Urothelium cell line (cell line): ENCODE measurements at regions not wholly inside any gene's neighbourhood (a gene's known extent, or its start where the extent isn't known, plus 50 kb on each side); places are given as distances from the start of the nearest gene placed in this dataset.
A peak's percentile ranks its signal among the peaks of the same experiment; 100 is the strongest.

ENCODE experiments used
- DNase-seq: peaks from one replicate; pipeline ENCODE4 v3.0.0; 2011; ENCODE audit warnings: low spot score, mixed read lengths
- FAIRE-seq: peaks from 2 replicates; lab custom pipeline; 2011; peaks lifted over from hg19 to GRCh38; lab: Jason Lieb, UNC

DNA sequence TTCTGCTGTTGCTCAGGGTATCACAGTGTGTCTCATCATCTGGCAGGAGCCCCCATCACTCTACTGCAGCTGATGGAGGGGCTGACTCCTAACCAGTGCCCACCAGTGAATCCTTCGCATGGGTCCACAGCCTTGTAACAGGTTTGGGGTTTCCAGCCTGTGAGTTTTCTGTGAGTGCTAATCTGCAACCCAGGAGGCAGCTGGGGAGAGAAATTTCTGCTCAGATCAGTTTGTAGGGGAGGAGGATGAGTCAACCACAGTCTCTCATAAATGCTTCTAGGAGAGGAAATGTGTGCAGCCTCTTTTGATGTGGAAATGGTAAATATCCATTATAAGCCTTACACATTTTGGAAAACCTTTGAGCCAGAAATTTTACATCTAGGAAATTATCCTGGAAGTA lies 871.3 kb downstream of the AACS start:
- no peak for DNase-seq
- no peak for FAIRE-seq

DNA sequence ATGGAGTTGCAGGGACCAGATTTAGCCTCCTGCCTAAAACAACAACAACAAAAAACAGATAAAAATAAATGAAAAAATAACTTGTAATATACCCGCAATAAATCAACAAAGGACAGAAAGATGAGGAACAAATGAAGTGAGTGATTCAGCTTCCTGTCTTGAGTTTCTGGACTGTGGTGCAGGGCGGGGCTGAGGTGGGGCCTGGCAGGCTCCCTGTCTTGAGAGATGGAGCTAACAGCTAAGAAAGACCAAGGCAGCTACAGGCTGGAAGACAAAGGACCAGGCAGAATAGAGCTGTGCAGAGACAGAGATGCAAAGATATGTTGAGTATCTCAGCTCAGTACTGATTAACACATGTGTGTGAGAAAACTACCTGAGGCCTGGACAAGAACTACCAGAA lies 879.2 kb downstream of the AACS start:
- FAIRE-seq = no peak
- DNase-seq = no peak

DNA sequence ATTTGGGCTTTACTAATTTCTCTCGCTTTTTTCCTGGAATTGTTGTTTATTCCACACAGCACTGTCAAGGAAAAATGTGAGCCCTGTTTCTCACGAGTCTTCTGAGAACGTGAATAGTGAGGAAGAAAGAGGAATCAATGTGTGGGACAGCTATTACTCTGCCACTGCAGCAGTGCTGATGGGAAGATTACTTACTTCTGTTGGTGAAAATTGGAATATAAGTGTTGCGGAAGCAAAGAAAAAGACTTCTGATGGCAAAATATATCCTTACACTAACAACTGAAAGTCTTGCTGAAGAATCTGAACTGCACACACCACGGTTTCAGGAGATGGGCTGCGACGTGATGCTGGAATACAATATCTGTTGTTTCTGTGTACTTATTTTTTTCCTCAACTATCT lies 884.2 kb downstream of the AACS start:
- FAIRE-seq (no peak), DNase-seq (no peak)

DNA sequence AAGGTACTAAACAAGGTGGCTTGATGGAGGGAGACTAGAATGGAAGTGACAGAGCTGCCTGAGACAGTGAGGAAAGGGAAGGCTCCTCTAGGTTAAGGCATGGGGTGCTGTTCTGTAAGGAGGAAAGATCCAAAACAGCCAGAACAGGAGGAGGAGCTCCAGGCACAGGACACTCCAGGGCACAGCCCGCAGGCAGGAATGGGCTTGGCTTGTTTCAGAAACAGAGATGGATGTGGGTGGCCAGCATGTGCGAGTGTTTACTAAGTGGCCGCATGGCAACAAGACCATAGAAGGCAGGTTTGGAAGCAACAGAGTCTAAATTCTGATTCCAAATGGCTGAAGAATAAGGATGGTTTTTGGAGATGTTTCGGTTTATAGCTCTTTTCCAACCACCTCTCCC lies 889.1 kb downstream of the AACS start:
- FAIRE-seq (no peak), DNase-seq (no peak)

DNA sequence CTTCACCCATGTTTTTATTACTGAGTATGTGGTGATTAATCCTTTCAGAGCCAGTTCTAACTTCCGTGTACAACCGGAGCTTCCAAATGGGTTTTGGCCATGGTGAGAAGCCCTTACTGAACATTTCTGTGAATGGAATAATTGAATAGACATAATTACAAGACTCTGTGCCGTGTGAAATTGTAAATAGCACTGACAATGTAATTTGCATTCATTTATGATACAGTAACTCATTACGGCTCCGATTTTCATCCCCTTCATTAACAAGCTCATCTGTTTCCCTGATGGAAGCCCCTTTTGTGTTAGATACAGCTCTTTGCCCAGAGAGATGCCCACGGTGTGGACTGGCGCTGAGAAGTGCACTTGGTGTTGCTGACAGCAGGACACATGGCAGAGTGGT lies 891.0 kb downstream of the AACS start:
- FAIRE-seq = no peak
- no peak for DNase-seq

DNA sequence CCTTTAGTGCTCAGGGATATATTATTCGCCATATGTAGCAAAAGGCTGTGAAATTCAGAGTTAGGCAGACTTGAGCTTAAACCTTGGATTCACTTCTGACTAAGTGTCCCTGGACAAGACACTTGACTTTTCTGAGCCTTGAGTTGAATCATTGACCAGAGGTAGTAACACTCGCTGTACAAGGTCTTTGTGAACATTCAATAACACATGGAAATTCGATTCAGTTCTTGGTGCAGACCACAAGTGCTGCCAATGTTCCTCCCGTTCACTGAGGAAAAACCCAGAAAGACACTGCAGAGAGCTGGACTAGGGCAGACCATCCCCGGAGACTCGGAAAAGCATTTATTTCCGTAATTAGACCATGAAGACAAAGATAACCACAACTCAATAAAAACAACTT lies 901.4 kb downstream of the AACS start:
- no peak for FAIRE-seq
- DNase-seq = no peak

DNA sequence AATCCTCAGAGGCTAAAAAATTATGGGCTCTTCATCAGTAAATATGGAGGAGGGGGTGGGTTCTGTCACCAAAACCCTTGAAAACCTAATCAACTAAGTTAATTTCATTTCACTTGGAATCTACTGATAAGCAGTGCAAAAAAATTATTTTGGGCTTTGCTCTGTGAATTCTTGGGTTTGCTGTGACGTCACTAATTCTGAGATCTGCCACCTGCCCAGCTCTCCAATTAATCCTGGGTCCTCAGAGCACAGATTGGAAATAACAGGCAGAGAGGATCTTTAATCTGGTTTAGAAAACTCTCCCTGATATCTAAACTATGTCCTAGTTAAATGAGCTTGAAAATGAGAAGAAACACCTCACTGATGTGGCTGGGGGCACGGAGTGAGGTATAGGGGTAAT lies 903.2 kb downstream of the AACS start:
- FAIRE-seq (no peak), DNase-seq (no peak)

DNA sequence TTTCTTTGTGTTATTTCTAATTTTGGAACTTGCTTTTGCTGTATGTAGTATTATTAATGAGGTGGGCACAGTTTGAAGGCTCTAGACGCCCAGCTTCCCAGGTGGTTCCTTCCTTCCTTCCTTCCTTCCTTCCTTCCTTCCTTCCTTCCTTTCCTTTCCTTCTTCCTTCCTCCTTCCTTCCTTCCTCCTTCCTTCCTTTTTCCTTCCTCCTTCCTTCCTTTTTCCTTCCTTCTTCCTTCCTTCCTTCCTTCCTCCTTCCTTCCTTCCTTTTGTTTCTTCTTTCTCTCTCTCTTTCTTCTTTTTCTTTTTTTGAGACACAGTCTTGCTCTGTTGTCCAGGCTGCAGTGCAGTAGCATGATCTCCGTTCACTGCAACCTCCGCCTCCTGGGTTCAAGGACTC lies 906.7 kb downstream of the AACS start:
- FAIRE-seq = no peak

DNA sequence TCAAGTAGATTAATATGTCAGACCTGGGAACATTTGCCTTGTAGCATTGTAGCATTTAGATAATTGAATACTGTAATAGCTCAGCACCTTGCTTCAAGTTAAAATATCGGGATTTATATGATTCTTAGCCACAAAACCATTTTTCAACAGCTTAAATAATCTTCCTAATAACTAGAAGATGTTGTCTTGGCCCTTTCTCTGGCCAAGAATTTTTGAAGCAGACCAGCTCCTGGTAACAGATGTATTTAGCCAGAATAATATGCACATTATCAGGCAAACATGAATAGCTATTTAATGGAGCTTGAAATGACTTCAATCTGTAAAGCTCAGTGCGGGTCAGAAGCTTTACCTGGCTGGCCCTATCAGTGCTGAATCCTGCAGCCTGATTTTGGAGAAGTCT lies 913.1 kb downstream of the AACS start:
- no peak for DNase-seq
- FAIRE-seq = no peak

More for the DNA sequence above, 906.7 kb downstream of the AACS start:
- no peak for DNase-seq

DNA sequence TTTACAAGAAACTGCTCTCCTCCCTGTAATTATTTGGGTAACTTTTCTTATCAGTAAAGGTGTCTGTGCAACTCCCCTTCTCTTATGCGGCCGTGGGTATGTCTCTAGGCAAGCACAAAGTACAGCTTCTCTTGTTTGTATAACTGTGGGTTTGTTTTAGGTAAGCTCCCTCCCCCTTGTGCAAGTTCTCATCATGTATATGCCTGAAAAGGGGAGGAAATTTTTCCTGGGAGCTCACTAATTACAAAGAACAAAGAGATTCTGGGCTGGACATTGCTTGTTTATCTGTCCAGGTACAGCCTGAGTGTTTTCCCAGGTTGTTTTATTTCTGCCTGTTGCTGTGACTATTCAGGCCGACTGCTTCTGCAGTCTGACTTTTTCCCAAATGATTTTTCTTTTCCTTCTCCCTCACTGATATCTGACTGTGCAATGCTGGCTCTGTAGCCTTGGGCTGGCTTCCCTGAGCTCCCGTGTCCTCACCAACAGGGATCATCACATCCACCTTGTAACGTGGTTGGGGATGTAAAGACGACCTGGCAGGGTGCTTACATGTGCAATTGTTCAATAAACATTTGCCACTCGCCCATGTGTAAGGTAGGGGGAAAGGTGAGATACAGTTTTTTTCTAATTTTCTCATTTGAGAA lies 916.5 kb downstream of the AACS start:
- DNase-seq (no peak), FAIRE-seq (no peak)

DNA sequence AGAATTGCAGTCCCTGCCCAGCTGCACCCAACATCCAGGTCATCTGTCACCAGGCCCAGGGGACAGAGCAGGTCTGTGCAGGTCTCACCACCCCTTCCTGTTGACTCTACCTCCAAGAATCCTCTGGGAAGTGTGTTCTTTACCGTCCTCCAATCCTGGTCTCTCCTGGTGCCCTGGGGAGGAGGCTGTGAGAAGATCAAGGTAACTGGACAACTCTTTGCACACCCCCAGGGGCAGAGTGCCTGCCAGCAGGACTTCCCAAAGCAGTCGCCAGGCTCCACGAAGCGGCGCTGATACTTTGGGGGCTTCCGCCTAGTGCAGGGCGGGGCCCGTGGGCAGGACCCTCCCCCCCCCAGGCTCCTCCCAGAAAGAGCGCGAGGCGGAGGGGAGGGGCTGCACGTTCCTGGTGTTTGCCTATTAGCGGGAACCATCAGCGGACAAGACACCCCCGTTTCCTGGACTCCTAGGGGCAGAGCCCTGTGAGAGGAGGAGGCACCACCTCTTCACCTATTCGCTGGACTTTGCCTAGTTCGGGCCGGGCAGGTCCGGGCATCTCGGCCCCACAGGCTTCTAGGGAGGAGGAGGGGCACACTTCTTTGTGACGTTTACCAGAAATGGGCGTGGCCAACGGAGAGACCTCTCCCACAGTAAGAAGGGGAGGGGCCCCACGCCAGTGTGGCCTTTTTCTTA lies 918.0 kb downstream of the AACS start:
- peak; percentile 32 for FAIRE-seq
- DNase-seq = peak; percentile 87

DNA sequence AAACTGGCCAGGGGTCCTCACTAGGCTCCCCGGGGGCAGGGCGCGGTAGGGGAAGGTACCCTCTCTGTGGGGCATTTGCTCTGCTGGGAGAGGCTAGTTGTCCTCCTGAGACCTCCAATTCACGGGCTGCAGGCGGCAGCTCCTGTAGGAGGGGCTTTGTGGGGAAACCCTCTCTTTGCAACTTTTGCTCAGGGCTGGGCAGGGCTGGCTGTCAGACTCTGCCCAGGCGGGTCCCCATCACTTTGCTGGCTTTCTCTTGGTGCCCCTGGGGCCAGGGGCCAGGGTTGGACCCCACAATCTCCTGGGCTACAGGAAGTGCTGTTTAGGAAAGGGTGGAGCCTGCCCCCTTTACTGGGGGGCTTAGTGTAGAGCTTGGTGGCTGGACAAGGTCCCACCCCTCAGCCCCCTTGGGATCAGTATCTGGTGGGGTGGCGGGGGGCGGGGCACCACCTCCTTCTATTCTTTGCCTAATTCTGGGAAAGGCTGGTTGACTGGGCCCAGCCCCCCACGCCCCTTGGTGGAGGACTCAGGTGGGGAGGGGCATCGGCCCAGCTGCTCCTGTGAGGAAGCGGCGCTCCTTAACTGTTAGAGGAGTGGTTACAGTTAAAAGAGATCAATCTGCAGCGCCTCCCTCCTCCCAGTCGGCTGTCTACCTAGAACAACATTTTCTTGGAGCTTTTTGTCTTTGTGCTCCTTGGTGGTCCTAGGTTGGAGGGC lies 918.7 kb downstream of the AACS start:
- FAIRE-seq (no peak), DNase-seq (peak; percentile 59)

DNA sequence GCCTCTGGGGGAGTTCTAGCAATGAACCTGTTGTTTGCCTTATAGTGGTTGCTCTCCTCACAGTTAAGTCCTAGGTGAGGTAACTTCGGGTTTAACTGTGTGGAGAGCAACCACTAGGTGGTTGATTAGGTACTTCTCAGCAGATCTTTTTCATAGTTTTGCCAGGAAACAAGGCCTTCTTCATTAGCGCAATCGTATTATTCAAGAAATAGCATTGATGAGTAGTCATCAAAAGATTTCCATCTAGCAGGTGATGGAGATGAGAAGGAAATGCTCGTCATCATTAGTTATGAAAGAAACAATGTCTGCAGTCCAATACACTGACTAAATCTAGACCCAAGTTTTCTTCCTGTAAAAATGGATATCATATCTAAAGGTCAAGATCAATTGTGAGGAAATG lies 923.3 kb downstream of the AACS start:
- no peak for FAIRE-seq
- DNase-seq = no peak

DNA sequence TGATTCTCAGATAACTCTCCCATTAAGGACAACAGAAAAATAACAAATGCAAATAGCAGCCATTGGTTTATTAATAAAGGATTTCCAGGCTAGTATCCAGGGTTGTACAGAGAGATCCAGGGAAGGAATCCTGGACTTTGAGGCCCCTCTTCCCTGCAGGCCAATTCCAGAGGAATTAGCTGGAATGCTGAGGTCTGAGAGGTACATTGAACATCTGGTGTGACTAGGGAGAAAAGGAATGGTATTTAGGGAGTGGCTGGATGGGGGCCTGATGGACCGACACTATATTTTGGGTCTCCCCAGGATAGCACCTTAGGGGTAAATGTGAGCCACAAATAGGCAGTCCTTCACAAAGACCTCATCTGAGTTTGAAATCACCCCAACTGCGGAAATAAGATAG lies 924.5 kb downstream of the AACS start:
- peak; percentile 15 for DNase-seq
- FAIRE-seq = no peak

DNA sequence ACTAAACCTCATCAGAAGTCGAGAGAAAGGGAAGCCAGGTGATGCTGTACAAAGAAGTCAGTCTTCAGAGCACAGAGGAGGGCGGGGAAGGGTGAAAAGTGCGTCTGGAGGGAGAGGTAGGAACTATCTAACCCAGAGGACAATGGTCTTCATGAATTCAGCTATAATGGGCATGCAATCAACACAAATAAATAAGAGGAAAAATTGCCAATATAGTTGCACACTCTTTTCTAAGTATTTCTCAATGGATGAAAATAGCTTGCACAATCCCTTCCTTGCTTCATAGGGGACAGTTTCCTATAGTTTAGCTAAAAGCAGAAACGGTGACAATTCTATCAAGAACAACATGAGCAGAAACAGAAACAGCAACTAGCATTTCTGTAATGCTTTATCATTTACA lies 931.2 kb downstream of the AACS start:
- no peak for FAIRE-seq
- DNase-seq = no peak

DNA sequence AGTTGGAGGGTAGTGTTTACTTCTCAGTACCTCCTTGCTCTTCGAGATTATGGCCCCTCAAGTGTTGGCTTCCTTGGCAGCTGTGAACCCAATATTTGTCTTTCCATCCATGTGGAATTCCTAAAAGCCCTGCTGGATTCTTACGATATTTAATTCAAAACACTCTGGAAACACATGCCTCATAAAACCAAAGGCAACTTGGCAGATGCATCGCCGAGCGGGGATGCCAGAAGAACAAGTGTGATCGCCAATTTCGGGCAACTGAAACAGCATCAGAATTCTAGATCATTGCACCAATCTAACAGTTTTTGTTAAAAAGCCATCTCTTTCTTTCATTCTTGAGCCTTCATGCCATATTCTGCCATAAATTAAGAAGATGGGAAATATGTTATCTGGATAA lies 934.4 kb downstream of the AACS start:
- FAIRE-seq (no peak), DNase-seq (no peak)

DNA sequence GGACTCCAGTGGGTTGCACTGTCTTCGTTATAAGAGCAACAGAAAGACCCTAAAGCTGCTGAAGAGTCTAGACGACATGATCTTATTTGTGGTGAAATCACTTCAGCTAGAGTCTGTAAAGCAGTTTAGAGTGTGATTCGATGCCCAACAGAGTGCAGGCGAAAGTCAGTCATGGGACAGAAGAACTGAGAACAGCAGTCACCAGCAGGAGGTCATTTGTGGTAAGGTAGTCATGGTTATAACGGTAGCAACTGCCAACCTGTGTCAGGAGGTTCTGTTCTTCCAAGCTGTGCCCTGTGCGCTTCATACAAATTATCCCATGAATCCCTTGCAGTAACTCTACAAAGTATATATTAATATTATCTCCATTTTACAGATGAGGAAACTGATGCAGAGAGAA lies 954.1 kb downstream of the AACS start:
- DNase-seq = no peak
- no peak for FAIRE-seq

DNA sequence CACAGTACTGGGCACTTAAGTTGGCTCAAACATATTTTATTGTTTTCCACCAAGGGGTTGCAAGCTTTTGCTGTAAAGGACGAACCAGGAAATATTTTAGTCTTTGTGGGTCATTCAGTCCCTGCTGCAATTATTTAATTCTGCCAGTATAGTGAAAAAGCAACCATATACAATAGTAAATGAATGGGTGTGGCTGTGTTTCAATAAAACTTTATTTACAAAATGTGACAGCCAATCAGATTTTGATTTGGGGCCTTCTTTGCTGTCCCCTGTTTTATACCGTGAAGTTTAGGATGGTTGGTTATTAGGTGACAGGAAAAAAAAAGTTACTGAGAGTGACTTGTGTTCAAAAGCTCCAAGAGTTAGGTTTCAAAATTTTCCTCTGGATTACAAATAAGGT lies 956.4 kb downstream of the AACS start:
- DNase-seq (no peak), FAIRE-seq (no peak)

DNA sequence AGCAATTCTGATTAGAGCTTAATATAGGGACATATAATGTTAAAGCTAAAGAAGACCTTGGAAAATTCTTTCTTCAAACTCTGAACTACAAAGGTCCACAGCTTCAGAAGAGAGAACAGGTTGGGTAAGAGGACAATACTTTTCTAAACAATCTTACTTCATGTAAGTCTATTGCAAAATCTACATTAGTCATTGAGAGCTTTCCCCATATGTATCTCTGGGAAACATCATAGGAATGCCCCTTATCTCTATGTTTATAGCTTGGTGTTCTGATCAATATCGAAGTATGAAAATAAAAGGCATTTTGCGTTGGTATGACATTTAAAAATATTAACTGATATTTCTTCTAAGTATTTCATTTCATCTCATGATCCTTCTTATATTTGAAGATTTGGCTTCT lies 962.6 kb downstream of the AACS start:
- DNase-seq (no peak), FAIRE-seq (no peak)

DNA sequence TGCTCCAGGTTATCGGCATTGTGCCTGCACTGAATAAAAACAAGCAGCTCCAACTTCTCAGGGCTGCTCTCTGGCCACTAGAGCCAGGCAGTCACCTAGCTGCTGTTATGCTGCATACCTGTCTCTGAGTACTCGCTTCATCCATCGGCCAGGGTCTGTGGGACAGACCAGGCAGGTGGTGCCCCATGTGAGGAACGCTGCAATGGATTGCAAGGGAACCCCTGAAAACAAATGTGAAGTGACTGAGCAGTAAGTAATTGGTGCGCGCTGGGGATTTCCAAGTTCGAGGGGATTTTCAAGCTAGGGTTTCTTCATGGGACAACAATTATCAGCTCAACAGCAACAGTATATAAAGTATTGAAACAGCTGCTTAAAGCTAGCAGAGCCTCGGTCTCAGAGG lies 965.3 kb downstream of the AACS start:
- DNase-seq (no peak), FAIRE-seq (no peak)

DNA sequence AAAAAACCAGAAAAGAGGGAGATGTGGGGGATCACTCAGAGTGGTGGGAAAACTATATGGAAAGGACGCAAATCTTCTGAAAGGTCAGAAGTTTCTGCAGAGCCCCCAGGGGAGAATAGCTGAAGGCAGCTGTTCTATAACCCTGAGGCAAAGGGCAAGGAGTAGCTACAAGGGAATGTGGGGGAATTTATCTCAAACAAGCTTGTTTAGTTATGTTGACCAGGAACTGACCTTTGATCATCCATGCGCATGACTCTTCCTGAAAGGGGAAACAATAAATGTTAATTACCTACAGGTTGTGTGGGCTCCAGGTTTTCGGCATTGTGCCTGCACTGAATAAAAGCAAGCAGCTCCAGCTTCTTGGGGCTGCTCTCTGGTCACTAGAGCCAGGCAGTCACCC lies 968.5 kb downstream of the AACS start:
- no peak for DNase-seq
- FAIRE-seq = no peak

DNA sequence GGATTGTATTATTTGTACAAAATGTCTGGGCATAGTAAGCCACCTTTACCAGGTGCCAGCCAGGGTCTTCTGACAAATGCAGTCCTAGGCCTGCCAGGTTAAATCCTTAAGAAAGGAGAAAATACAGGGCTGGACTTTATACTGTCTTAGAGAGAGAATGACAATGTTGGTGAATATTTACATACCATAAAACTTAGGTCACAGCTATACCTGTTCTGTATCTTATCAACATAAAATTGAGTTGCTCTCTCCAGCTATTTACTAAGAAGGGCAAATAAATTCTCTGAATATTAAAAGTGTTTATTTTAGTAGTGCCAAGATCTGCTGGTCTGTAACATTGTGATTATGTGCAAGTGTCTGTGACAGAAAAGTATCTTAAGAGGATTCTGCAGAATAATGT lies 971.1 kb downstream of the AACS start:
- DNase-seq (no peak), FAIRE-seq (no peak)
